ENCODE measurements at regions not wholly inside any gene's neighbourhood (a gene's known extent, or its start where the extent isn't known, plus 50 kb on each side); places are given as distances from the start of the nearest gene placed in this dataset.
"Not testable (repeated sequence)": the region's sequence is repeated elsewhere in the genome, so short reads cannot be mapped to it uniquely, and the experiment has no call there.

GRCh38 chr5:162858770-162859169, 578.6 kb upstream of the CCNG1 start:
- DNase-seq (ENCODE audit: low spot score) = no peak
- intact Hi-C loops (cut with DNase I) = no loop called here

GRCh38 chr5:162870966-162871365, 566.4 kb upstream of the CCNG1 start:
- intact Hi-C loops (cut with DNase I) = no loop called here
- no peak for DNase-seq (ENCODE audit: low spot score)

DNA sequence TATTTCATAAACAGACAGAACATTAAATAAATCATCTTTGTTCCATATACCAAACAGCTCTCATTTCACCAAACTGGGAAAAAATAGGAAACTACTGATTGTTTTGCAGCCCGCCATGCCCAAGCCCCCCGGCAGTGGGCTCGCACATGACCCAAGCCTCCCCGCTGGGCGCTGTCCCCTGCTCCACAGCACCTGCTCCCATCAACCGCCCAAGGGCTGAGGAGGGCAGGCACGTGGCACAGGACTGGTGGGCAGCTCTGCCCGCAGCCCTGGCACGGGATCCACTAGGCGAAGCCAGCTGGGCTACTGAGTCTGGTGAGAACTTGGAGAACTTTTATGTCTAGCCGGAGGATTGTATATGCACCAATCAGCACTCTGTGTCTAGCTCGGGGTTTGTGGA, 554.8 kb upstream of the CCNG1 start:
- DNase-seq (ENCODE audit: low spot score) = no peak
- intact Hi-C loops (cut with DNase I) = no loop called here

DNA sequence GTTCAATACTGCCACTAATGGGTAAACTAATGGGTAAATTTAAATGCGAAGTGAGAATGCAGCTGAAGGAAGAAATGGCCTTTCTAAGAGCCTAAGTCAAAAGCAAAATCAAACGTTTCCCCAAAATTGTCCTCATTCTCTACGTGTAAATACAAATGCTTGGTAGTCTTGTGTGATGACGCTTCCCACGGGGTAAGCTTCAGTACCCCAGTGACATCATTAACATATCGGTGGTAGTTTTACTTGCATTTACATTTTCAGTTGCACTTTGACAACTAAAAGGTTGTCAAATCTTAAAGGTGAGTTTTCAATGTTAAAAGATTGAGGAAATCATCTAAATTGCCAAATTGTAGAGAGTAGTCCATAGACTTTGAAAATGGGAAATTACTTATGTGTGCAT, 550.7 kb upstream of the CCNG1 start:
- no peak for DNase-seq (ENCODE audit: low spot score)
- intact Hi-C loops (cut with DNase I) = no loop called here

DNA sequence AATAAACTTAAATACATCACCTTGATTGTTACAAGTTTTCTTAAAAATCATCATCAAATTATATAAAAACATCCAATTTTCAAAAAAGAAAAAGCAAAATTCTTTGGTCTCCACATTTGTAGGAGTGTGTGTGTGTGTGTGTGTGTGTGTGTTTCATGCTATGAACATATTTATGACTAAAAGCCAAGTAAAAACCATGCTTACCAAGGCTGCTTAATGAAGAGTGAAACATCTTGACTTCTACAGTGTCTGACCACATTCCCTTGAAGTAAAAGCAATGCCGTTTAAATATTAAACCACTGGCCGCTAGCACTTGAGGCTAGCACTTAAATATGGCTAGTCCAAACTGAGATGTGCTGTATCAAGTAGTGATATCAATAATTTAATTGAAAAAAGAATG, 549.1 kb upstream of the CCNG1 start:
- DNase-seq (ENCODE audit: low spot score) = no peak
- intact Hi-C loops (cut with DNase I) = no loop called here

GRCh38 chr5:162911873-162912272, 525.5 kb upstream of the CCNG1 start:
- DNase-seq (ENCODE audit: low spot score) = no peak
- intact Hi-C loops (cut with DNase I) = no loop called here

- no peak for DNase-seq (ENCODE audit: low spot score)
- intact Hi-C loops (cut with DNase I) = no loop called here
Measured at GRCh38 chr5:162916368-162916767, 521.0 kb upstream of the CCNG1 start.

- no peak for DNase-seq (ENCODE audit: low spot score)
- intact Hi-C loops (cut with DNase I) = no loop called here
Measured at GRCh38 chr5:162929104-162929503, 508.3 kb upstream of the CCNG1 start.

DNA sequence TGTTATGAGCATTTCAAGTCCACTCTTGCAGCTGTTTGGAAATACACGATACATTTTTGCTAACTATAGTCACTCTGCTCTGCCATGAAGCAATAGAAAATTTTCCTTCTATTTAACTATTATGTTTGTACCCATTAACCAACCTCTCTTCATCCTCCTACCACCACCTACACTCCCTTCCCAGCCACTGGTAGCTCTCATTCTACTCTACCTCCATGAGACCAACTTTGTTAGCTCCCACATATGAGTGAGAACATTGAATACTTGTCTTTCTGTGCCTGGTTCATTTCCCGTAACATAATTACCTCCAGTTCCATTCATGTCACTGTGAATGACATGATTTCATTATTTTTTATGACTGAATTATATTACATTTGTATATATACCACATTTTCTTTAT, 505.9 kb upstream of the CCNG1 start:
- intact Hi-C loops (cut with DNase I) = no loop called here
- DNase-seq (ENCODE audit: low spot score) = no peak

GRCh38 chr5:162939991-162940390, 497.4 kb upstream of the CCNG1 start:
- intact Hi-C loops (cut with DNase I) = no loop called here
- DNase-seq (ENCODE audit: low spot score) = no peak

GRCh38 chr5:162948677-162949076, 488.7 kb upstream of the CCNG1 start:
- DNase-seq (ENCODE audit: low spot score) = no peak
- intact Hi-C loops (cut with DNase I) = no loop called here

GRCh38 chr5:162956570-162956969, 480.8 kb upstream of the CCNG1 start:
- intact Hi-C loops (cut with DNase I) = no loop called here
- DNase-seq (ENCODE audit: low spot score) = no peak

- DNase-seq (ENCODE audit: low spot score); intact Hi-C loops (cut with DNase I): not testable (repeated sequence)
Measured at GRCh38 chr5:162964144-162964543, 473.3 kb upstream of the CCNG1 start.

DNA sequence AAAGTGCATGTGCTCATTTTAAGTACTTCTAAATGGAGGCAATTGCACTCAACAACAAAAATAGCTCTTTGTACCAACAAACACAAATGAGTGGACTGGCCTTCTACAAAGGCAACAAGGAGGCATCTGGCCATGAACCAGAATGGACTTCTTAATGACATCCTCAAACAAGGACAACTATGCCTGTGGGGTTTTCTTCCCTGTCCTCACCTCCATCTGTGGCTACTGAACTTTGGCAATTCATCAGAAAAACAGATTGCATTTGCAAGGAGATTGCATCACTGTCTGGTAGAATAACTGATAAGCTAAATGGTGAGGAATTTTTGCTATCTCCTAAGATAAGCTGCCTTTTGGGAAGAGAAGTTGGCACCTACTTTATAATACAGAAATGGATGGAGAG, 447.3 kb upstream of the CCNG1 start:
- intact Hi-C loops (cut with DNase I) = no loop called here

GRCh38 chr5:162990856-162991497, 446.4 kb upstream of the CCNG1 start:
- no peak for DNase-seq (ENCODE audit: low spot score)
- intact Hi-C loops (cut with DNase I) = no loop called here

More for the DNA sequence above, 447.3 kb upstream of the CCNG1 start:
- no peak for DNase-seq (ENCODE audit: low spot score)

DNA sequence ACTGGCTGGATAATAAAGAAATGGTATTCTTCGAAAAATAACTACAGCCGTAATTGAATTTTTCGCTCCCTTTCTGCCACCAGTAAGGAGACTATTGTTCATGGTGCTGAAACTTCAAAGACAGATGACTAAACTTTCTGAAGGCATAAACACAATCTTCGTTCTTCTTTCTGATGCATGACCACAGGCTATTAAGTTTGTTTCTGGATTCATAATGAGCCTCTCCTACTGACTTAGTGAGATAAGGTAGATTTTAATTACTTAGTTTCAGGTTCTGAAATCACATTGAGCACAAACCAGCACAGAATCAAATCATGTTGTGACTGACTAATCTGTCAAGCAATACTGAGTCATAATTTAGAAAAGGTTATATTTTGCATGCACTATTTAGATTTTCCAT, 441.8 kb upstream of the CCNG1 start:
- intact Hi-C loops (cut with DNase I) = no loop called here
- DNase-seq (ENCODE audit: low spot score) = no peak

- intact Hi-C loops (cut with DNase I) = no loop called here
- DNase-seq (ENCODE audit: low spot score) = no peak
Measured at GRCh38 chr5:162996053-162996452, 441.3 kb upstream of the CCNG1 start.

GRCh38 chr5:163005949-163006348, 431.4 kb upstream of the CCNG1 start:
- intact Hi-C loops (cut with DNase I) = no loop called here
- DNase-seq (ENCODE audit: low spot score) = no peak

DNA sequence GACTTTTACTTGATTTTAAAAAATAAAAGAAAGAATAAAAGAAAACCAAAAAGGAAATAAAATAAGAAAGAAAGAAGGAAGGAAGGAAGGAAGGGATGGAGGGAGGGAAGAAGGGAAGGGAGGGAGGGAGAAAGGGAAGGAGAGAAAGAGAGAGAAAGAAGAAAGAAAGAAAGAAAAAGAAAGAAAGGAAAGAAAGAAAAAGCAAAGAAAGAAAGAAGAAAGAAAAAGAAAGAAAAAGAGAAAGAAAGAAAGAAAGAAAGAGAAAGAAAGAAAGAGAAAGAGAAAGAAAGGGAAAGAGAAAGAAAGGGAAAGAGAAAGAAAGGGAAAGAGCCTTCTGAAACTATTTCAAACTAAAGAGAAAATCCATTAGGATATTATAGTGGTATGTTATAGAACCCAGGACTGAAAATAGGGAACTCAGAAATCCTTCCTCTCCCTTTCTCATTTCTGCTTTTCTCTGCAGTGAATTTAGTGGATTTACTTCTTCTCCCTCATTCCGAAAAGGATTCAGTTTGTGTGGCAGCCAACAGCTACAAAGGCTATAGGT, 414.7 kb upstream of the CCNG1 start:
- intact Hi-C loops (cut with DNase I) = no loop called here

GRCh38 chr5:163023846-163024245, 413.5 kb upstream of the CCNG1 start:
- intact Hi-C loops (cut with DNase I) = no loop called here
- no peak for DNase-seq (ENCODE audit: low spot score)

More for the DNA sequence above, 414.7 kb upstream of the CCNG1 start:
- no peak for DNase-seq (ENCODE audit: low spot score)

GRCh38 chr5:163024936-163025335, 412.5 kb upstream of the CCNG1 start:
- intact Hi-C loops (cut with DNase I) = loop anchor here in 1 of 2 donors (5.0 kb wide), 1 partner anchor 1408 kb away; no protein-coding TSS in a partner anchor
- DNase-seq (ENCODE audit: low spot score) = no peak

DNA sequence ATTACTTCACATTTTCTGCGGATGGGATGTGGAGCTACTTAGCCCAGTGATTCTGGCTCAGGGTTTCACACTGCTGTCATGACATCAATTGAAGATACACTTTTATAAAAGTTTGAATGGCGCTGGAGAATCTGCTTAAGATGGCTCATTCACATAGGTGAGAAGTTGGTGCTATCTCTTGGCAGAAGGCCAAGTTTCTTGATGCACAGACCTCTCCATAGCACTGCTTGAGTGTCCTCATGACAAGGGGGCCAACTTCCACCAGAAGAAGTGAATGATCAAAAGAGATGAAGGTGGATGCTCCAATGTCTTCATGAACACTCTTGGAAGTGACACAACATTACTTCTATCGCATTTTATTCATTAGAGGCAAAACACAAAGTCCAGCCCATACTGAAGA, 403.7 kb upstream of the CCNG1 start:
- intact Hi-C loops (cut with DNase I) = no loop called here
- DNase-seq (ENCODE audit: low spot score) = no peak

All from posterior vena cava (tissue), 2 donors.